Neural progenitor cell (in vitro differentiated cells): ENCODE measurements at regions not wholly inside any gene's neighbourhood (a gene's known extent, or its start where the extent isn't known, plus 50 kb on each side); places are given as distances from the start of the nearest gene placed in this dataset.

ENCODE experiments used
- CTCF ChIP-seq: fragments of 200-600 bp; sonication (generic); IDR thresholded peaks from 2 replicates; pipeline ENCODE4 v1.5.1; 2017; ENCODE audit warnings: antibody characterized with exemption, mild to moderate bottlenecking
- EZH2 ChIP-seq: fragments of 200-600 bp; sonication (generic); IDR thresholded peaks from 2 replicates; pipeline ENCODE4 v1.6.1; 2017; ENCODE audit warnings: antibody characterized with exemption, mild to moderate bottlenecking, moderate library complexity

DNA sequence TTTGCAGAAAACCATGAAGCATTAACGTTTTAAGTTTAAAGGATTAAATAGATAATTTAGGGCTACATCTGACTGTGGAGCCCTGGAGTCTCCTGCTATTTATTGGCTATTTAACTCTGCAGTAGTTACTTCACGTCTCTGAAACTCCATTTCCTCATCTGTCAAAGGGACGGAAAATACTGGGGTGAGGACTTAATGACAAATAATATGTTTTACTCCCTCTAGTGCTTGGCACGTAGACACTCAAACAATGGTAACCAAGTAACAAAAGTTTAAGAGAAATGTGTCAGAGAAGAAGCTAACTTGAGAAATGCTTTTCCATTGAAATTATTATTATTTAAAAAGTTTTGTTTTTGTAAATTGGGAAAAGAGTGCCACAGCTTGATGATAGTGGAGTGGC, 130.7 kb upstream of the RCN1 start:
- TF ChIP-seq CTCF (no peak), EZH2 (no peak)
